Psoas muscle (tissue), 7 donors: ENCODE measurements at regions not wholly inside any gene's neighbourhood (a gene's known extent, or its start where the extent isn't known, plus 50 kb on each side); places are given as distances from the start of the nearest gene placed in this dataset.

Experiments used
- ATAC-seq, 4 donors: fragments of 200-7000 bp; cut with Tn5 transposase; one replicate each; pipeline ENCODE4 v1.9.1; 2020; ENCODE audit warnings: moderate library complexity in 3 of 4, mild to moderate bottlenecking in 2 of 4
- DNase-seq, 2 donors: peaks; one replicate each; pipeline ENCODE4 v3.0.0-alpha.2; 2020
- H3K27ac ChIP-seq: fragments of 200-600 bp; one replicate; pipeline ENCODE4 v1.8.0; 2022
- H3K27me3 ChIP-seq, 3 donors: fragments of 200-600 bp in 1 of 3; one replicate each; pipeline versions ENCODE4 v1.6.1 to v1.8.0; 2013 to 2022; ENCODE audit warnings: low read length in 2 of 3, mild to moderate bottlenecking in 2 of 3, moderate library complexity in 1 of 3; ENCODE audit not compliant: insufficient read depth in 3 of 3
- H3K36me3 ChIP-seq, 2 donors: fragments of 200-600 bp in 1 of 2; one replicate each; pipeline versions ENCODE4 v1.6.1 to v1.8.0; 2013 to 2022; ENCODE audit warnings: low read depth in 1 of 2, mild to moderate bottlenecking in 1 of 2, moderate library complexity in 1 of 2; ENCODE audit not compliant: insufficient read depth in 1 of 2
- H3K4me1 ChIP-seq: fragments of 200-600 bp; one replicate; pipeline ENCODE4 v1.8.0; 2022
- H3K4me3 ChIP-seq: fragments of 200-600 bp; one replicate; pipeline ENCODE4 v1.8.0; 2022; ENCODE audit warnings: mild to moderate bottlenecking
- H3K9me3 ChIP-seq: fragments of 200-600 bp; one replicate; pipeline ENCODE4 v1.8.0; 2022
- CTCF ChIP-seq: fragments of 200-600 bp; IDR thresholded peaks from one replicate; pipeline ENCODE4 v1.8.0; 2022; ENCODE audit warnings: antibody characterized with exemption
- WGBS, 3 donors: extraction: QIAGEN DNeasy Blood & Tissue Kit; methylation state at CpG; one replicate each; pipeline versions ENCODE4 v1.1.6 to v1.1.7; 2013; 5-methylcytosine and 5-hydroxymethylcytosine counted together
- intact Hi-C, 2 donors: fragments of 100-400 bp; cut with DNase I; formaldehyde crosslinking; loops; one replicate each; pipeline versions ENCODE4 v1.11.0 to v1.14.2; 2022
- donor health status: healthy with polysubstance abuse.
- donor health status: DM: no; HTN: no; CAD: no; lungs with moderate emphysema.
- donor health status: Bipolar disorder and iron deficiency.
- donor health status: healthy.
- donor health status: DM: yes; HTN: yes; CAD: no.
- donor health status: DM: no; HTN: no; CAD: no.
- donor health status: DM: yes; HTN: yes; CAD: no.

- no peak for DNase-seq
- no peaks in the 10 kb centered on the region for H3K4me1 ChIP-seq
- ATAC-seq, result no peak
- no peaks in the 10 kb centered on the region for H3K9me3 ChIP-seq
- H3K27me3 ChIP-seq, result no peaks in the 10 kb centered on the region
- TF ChIP-seq CTCF, result no peak
- no peak overlapping the region for H3K4me3 ChIP-seq
- 83 to 89% (median 86%) methylated on average over 5 of the region's 5 CpGs for WGBS, 3 donors
- no peaks in the 10 kb centered on the region for H3K36me3 ChIP-seq
- intact Hi-C loops, result no loop called here
- H3K27ac ChIP-seq, result no peak overlapping the region
These were observed 70.1 kb upstream of the PTBP2 start for GRCh38 chr1:96651517-96651916.

- no peak overlapping the region for H3K4me3 ChIP-seq
- no peaks in the 10 kb centered on the region for H3K36me3 ChIP-seq
- intact Hi-C loops, result no loop called here
- WGBS, 3 donors, result 82 to 90% (median 88%) methylated on average over 3 of the region's 3 CpGs
- no peak for TF ChIP-seq CTCF
- no peaks in the 10 kb centered on the region for H3K4me1 ChIP-seq
- H3K9me3 ChIP-seq, result peaks cover 7% of the 10 kb centered on the region
- H3K27ac ChIP-seq, result no peak overlapping the region
- no peak for ATAC-seq
- H3K27me3 ChIP-seq, result no peaks in the 10 kb centered on the region
- no peak for DNase-seq
These were observed 61.5 kb upstream of the PTBP2 start for GRCh38 chr1:96660051-96660450.

GRCh38 chr1:96660503-96660902, 61.1 kb upstream of the PTBP2 start:
- no peaks in the 10 kb centered on the region for H3K36me3 ChIP-seq
- no peak for DNase-seq
- H3K4me1 ChIP-seq, result no peaks in the 10 kb centered on the region
- no peak overlapping the region for H3K4me3 ChIP-seq
- H3K27ac ChIP-seq, result no peak overlapping the region
- 83 to 85% (median 84%) methylated on average over 2 of the region's 2 CpGs for WGBS, 3 donors
- intact Hi-C loops, result no loop called here
- H3K27me3 ChIP-seq, result no peaks in the 10 kb centered on the region
- TF ChIP-seq CTCF, result no peak
- peaks cover 7% of the 10 kb centered on the region for H3K9me3 ChIP-seq
- no peak for ATAC-seq
